GM19395 (cell line): ENCODE measurements at regions not wholly inside any gene's neighbourhood (a gene's known extent, or its start where the extent isn't known, plus 50 kb on each side); places are given as distances from the start of the nearest gene placed in this dataset.

Experiments
- ATAC-seq: cut with Tn5 transposase; IDR thresholded peaks from one replicate; pipeline ENCODE4 v1.9.1; 2021; ENCODE audit warnings: mild to moderate bottlenecking, moderate library complexity; ENCODE audit not compliant: unreplicated experiment

DNA sequence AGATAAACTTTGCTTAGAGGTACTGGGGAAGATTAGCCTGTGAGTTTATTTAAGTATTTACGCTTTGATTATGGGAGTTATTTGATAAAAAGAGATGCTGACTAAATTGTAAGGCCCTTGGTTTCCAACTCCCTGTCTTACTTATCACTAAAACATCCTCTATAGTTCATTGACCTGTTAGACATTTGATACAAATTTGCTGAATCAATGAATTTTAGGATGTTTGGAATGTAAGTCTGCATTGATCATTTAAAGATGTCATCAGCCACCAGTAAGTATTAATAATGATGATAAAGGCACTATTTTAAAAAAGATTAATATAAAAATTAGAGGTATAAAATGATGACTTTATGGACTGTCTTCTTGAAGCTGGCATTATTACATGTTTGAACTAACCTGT lies 340.6 kb downstream of the SPRY1 start:
- ATAC-seq = no peak

DNA sequence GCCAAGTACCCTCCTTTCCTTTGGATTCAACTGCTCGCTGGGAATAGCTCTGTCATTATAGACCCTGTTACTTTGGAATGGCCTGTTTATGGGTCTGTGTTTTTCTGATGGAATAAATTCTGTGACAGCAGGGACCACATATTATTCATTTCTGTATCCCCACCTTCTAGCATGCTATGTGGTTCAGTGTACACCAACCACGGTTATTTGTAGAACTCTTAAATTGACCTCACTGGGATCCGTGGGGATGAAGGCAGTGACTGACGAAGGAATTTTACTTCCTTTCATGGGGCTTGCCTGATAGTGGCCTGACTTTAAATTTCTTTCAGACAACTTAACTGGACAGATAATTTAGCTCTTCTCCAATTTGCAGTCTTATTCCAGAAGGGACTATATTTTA lies 343.2 kb downstream of the SPRY1 start:
- no peak for ATAC-seq

DNA sequence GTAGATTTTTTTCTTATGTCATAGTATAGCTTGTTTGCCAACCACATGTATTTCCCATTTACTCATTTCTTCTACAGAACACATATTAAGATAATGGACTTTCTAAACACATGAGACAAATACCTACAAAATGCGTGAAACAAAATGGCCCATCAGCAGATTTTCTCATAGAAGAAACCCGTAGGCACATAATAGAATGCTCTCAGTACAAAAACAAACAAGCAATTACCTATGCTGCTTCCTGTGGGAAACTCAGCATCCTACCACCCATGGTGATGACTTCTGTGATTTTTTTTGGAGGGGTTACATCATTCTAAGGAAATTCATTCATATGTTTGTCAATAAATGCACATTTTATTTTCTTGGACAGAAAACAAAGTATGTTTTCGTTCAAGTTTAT lies 343.6 kb downstream of the SPRY1 start:
- ATAC-seq = no peak

DNA sequence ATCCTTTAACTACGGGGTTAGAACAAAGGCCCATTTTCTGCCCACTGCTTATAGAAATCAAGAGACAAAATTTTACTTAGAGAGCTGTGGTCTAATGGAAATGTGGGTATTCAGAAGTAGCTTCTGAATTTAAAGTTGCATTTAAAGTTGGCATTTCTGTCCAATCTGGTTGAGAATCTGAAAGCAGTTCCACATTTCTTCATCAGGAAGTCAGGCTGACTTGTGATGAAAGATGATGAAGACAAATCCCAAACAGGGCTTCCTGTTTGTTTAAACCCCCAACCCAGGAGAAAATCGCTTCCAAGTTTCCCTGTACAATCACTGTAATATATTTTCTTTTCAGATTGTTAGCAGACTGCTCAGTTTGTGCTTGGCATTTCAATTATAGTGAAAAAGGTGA lies 345.3 kb downstream of the SPRY1 start:
- no peak for ATAC-seq

DNA sequence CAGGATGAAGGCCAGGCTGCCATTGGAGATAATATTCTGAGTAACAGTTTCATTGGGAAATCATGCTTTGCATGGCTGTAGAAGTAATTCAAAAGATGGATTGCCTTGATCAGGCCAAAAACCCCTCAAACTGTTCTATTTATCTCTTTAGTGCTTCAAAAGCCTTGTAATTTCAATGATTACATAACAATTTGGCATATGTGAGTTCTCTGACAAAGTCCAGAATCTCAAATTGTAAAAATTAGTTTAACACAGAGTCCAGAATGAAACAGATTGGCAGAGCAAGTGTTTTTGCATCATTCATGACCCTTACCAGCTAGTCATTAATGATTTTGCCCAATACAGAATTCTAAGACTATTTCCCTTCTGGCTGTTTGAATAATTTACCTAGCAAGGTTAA lies 347.3 kb downstream of the SPRY1 start:
- no peak for ATAC-seq

DNA sequence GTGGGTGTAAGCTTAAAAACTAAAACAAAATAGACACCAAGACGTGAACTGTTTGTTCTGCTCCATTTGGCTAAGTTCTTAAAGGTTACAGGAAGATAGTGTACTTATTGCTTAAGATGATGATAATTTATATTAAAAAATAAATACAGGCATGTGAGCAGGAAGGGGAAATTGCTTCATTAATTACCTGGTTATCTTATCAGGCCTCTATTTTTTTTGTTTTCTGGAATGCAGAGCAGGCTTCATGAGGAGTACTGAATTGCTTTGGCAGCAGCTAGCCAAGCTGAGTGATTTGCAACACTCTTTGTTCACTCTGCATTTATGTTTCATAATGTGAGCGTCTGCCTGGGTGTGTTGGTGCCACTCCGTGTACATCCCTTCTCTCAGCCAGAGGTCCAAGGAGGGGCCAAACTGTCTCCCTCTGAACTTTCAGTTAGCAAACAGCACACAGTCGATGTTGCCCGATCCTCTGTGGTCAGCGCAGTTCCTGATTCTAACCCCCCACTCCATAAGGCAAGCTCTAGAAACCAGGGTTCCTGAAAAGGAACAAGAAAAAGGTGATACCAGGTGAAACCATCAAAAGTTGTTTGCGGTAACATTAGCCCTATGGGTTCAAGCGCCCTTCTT lies 348.2 kb downstream of the SPRY1 start:
- no peak for ATAC-seq

DNA sequence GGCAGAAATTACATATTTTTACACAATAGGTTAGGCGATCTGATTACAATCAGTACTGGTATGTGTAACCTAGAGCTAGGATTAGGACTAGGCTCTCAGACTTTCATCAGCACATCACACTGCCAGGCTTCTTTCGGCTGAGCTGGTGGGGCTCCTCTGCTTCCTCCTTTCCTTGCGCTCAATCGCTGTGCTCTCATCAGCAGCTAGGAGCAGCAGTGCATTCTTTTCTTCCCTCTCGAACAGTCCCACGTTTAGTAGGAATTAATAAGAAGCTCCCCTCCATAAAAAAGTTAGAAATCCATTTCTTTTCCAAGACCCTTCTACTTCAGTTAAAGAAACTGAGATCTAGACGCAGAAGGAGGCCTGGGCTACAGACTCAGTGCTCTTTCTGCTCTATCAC lies 350.4 kb downstream of the SPRY1 start:
- ATAC-seq = no peak

DNA sequence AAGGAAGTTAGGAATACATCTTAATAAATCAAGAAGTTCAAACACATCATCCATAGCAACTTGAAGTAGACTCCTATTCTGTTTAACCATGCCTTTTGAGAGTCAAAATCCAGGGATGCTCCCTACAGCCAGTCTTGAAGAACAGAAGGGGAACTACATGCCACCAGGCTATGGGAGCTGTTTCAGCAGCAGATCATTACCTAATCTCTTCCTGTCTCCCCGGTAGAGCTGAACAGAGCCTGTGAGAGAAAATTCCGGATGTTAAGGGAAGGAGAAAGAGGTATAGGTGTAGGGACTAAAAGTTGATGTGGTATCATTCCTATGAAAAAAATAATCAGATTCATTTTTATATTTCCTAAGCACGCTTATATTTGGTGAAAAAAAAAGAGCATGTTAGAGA lies 352.2 kb downstream of the SPRY1 start:
- ATAC-seq = no peak

DNA sequence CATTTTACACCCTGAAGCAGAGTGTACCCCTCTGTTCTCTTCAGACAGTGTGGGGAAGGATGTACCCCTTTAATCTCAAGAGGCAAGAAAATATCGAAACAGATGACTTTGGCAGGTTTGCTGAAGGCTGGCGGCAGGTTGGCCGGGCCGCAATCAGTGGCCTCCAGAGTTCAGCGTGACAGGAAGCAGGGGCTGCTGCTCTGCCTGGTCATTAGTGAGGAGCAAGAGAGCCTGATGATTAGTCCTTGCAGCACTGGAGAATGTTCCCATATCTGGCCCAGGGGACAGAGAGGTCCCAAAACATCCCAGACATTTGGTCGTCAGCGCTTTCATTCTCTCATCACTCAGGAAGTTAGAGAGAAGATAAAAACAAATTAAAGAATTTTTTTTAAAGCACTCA lies 352.8 kb downstream of the SPRY1 start:
- ATAC-seq = no peak

DNA sequence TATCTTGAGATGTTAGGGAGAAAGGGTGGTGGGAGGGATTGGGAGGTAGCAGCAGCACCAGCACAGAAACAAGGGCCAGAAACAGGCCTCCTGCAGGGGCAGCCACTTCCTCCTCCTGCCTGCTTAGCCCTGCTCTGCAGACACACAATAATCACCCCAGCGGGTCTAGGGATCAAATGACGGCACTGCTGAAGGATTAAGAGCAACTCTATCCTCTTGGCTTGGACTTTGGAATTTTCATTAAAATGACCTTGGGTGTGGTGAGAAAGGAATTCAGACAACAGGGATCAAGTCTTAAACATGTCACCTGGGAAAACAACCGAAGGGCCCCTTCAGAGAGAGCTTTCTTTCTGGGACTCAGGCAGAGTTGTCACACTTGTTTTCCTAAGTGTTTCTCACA lies 353.4 kb downstream of the SPRY1 start:
- ATAC-seq = no peak

DNA sequence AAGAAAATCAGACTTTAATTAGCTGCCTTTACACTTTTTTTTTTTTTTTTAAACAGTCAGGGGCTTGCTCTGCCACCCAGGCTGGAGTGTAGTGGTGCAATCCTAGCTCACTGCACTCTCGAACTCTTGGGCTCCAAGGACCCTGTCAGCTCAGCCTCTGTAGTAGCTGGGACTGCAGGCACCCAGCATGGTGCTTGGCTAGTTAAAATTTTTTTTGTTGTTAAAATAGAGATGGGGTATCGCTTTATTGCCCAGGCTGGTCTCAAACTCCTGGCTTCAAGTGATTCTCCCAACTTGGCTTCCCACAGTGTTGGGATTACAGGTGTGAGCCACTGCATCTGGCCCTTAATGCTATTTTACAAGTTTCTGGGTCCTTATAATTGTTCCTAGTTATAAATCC lies 359.1 kb downstream of the SPRY1 start:
- ATAC-seq = no peak

DNA sequence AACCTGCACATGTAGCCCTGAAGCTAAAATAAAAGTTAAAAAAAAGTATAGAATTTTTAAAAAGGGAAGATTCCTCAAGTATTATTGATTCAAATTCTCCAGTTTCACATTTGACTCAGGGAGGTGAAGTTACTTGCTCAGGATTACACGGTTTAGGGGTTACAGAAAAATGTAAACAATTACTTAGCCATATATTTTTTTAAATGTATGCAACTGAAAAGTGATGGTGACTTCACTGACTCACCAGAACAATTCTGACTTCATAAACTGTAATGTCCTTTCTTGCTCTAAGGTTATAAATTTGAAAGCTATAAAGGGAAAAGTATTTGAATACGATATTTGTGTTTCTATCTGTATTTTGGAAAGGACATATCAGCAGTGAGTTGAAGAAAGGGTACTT lies 371.2 kb downstream of the SPRY1 start:
- no peak for ATAC-seq

DNA sequence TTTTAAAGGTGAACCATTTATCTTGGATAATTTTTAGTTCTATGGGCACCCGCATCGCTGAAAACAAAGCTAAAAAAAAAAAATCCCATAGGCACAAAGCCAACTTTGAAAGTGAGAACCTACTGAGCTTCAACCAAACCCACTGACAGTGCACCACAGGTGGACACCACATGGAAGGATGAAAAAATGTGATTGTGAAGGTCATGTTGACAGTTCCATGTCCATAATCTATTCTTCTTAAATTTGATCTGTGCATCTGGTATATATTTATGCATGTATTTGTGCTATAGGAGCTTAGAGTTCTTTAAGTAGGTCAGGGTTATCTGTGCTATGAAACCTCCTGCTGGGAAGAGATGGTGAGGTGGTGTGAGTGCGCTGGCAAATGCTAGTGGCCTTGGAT lies 374.3 kb downstream of the SPRY1 start:
- no peak for ATAC-seq

DNA sequence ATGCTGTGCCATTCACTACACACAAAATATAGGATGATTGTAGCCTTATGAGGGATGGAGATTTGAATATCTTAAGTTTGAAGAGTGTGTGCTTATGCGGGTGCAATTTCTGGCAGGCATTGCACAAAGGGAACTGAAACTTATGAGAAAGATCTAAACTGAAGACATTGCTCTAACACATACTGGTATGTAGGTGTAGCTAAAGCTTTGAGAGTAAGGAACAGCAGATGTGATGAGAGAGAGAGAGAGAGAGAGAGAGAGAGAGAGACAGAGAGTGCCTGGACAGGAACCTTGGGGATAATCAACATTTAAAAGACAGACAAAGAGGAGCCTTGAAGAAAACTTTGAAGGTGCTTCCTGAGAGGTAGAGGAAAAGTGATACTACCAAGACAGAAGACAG lies 379.7 kb downstream of the SPRY1 start:
- ATAC-seq = peak; percentile 99

DNA sequence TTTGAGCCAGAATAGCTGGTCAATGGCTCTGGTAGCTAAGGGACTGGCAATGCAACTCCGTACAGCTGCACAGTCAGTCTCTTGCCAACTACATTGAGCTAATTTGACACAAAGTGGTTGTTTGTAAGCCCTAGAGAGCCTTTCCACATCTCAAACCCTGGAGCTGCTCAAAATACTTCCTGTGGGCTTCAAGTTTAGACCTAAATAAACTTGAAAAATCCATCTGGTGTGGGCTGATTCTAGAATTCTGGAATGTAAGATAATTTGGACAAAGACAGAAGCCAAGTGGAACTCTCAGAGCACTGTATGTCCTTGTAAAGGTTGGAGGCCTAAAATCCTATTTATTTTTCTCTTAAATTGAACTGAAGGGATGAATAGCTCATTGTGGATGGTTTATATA lies 380.8 kb downstream of the SPRY1 start:
- ATAC-seq = no peak

DNA sequence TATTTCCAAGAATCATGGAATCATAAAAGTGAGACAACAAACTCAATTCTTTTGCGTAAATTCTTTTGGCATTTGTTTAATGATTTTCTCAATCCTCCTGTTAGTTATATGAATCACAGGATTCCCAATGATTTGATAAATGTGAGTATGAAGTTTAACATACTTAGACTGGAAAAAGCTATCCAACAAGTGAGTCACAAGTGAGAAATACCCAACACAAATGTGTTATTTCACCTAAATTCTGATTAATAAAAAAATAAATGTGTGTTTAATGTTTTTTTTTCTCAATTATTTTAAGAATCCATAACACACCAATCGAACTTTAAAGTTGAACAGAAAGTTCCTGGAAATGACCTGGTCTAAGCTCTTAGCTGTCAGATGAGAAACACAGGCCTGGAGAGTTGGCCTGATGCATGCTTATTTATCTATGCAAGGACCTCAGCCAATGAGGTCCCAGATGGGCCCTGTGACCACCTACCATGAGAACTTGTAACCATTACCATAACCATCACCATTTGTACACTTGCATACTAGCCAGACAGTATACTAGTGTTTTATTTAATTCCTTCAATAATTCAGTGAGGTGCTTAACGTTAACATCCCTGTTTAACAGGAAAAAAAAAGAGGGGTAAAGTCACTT lies 386.7 kb downstream of the SPRY1 start:
- ATAC-seq = no peak

DNA sequence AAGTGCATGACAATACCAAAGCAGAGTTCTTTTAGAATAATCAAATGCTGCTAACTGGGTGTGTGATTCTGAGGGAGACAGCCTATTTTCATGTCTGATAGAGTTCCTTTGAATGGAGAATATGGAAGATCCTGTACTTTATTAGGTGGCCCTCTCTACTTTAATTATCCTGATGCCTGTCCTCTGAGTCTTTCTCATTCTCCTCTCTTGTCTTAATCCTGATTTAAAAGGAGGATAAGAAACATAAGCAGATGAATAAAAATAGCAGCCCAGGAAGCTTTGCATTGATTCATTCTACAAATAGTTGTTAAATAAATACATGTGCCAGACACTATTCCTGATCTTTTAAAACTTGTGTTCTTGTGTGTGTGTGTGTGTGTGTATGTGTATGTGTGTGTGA lies 387.3 kb downstream of the SPRY1 start:
- no peak for ATAC-seq

DNA sequence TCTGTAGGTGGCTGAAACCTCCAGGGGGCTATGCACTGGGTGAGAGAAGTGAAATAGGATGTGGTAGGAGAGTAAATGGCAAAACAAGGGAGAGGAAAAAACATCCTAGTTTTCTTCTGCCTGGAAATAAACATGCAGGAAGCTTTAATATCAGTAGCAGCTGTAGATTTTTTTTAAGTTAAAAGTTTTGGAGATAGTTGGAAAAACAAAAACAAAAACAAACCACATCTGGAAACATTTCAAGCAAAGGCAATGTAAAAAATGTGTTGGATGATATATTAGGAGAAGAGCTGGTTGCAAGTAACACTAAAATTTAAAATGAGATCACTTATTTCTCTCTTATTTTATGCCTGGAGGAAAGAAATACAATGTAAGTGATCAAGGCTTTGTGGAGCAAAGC lies 388.0 kb downstream of the SPRY1 start:
- ATAC-seq = no peak

DNA sequence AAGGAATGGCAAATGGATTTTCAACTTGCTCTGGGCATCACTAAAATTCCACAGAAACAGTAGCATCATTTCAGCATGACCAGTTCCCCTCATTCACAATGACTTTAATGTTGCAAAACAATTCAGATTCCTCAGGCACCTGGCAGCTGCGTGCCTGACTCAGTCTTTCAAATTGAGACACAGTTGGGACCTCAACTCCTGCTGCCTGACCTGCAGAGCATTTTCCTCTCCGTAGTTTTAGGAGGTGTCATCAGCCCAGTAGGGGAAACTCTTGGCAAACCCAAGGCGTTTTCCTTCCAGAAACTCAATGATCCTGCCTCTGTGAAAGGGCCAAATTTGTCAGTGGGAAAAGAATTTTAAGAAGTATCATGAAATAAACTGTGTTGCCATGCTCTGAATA lies 388.9 kb downstream of the SPRY1 start:
- ATAC-seq = no peak

DNA sequence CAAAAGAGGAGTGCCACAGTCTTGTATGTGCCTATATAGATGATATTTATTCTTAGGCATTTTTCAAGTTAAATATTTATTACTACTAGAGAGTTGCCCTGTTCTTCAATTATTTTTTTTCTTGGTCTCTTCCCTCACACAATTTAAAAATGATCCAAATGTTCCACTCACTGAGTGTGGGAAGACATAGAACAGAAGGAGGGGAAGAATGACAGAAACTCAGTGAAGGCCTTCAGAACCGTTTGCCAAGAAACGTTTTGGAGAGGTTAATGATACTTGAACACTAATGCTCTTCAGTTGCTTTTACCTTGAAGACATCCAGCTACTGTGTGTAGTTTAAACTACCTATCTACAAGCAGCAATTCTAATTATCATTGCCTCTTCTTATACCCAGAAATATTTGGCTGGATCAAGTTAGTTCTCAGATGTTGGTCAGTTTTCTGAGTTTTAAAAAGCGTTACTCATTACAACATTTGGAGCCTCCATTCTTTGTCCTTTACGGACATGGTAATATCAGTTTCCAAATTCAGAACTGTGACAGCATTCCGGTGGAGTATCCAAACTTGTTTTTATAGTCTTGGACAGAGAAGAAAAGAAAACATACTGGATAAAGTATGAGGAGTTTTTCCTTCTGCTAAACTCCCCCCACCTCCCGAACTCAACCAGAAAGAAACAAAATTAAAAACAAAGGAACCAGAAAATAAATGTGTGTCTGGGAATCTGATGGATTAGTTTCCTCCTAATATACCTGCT lies 389.7 kb downstream of the SPRY1 start:
- ATAC-seq = no peak

DNA sequence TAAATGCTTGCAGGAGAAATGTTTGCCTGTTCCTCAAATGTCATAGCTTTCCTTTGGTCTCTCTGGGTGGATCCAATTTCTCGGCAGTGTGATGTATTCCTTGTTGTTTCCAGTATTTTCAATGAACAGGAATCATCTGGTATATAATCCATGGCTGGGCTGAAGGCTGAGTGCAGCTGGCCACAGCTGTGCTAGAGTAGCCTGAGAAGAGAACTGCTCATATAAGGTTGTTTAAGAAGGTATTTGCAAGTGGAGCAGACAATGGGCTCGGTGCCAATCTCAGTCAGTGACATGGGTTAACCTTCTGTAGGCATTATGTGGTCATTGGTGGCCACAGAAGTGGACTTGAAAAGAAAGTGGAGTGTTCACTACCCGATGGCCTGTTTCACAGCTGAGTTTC lies 390.3 kb downstream of the SPRY1 start:
- ATAC-seq = no peak

DNA sequence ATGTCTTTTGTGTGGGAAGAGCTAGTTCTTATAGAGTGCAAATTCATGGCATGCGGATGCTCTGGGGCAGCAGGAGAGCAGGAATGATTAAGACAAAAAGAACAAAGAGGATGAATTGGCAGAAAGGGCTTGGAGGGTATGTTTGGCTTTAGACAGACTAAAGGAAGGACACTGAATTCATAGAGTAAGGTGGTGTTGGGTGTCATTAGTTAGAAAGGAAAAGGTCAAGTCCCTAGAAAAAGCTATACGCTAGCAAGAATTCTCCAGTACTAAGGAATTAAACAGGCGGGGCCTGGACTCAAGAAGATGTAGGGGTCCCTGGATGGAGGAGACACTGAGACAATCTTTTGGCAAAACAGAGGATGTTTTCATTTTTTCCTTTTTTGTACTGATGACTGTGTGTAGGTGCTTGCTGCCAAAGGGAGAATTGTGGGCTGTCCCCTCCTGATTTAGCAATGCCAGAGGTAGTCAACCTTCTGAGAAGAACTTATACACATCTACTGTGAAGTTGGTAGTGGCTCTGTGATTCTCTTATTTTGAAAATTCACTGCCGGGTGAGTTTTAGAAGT lies 391.0 kb downstream of the SPRY1 start:
- ATAC-seq = no peak
